ENCODE measurements at regions not wholly inside any gene's neighbourhood (a gene's known extent, or its start where the extent isn't known, plus 50 kb on each side); places are given as distances from the start of the nearest gene placed in this dataset.
"Not testable (repeated sequence)": the region's sequence is repeated elsewhere in the genome, so short reads cannot be mapped to it uniquely, and the experiment has no call there.

DNA sequence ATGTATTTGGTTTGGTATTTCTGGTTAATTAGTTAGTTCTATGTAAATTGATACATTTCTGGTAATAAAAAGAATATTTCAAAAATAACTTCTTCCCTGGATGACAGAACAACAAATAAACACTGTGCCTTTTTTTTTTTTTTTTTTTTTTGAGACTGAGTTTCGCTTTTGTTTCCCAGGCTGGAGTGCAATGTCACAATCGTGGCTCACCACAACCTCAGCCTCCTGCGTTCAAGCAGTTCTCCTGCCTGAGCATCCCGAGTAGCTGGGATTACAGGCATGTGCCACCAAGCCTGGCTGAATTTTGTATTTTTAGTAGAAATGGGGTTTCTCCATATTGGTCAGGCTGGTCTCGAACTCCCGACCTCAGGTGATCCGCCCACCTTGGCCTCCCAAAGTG lies 64.3 kb upstream of the NFIA start:
- H2BK20ac ChIP-seq (ENCODE audit: low read length); H3K23ac ChIP-seq (ENCODE audit: insufficient read length); H3K4me2 ChIP-seq (ENCODE audit: insufficient read depth in 1 of 2, low read depth in 2 of 2, low read length in 2 of 2); H2AK5ac ChIP-seq (ENCODE audit: low read depth, low read length); H4K8ac ChIP-seq (ENCODE audit: extremely low read depth, insufficient read depth, low read length); H2BK15ac ChIP-seq (ENCODE audit: low read length); H3K18ac ChIP-seq (ENCODE audit: extremely low read depth, low read length); POLR2A ChIA-PET (ENCODE audit: partially characterized antibody); H3K79me1 ChIP-seq (ENCODE audit: low read depth, low read length); H2AFZ ChIP-seq (ENCODE audit: low read length); DNase-seq (ENCODE audit: low read depth in 1 of 2, low spot score in 2 of 2); H3K9me3 ChIP-seq (ENCODE audit: insufficient read depth in 2 of 2, low read depth in 1 of 2, low read length in 1 of 2); FAIRE-seq; H3K56ac ChIP-seq (replicated peaks; ENCODE audit: insufficient read length, low read depth, low read length); H3K4me1 ChIP-seq (replicated peaks in 1 of 4; ENCODE audit: control insufficient read depth in 3 of 4, insufficient read depth in 4 of 4, low read length in 3 of 4); H3K36me3 ChIP-seq (ENCODE audit: control insufficient read depth in 2 of 4, insufficient read depth in 4 of 4, low read length in 3 of 4); H2BK5ac ChIP-seq (ENCODE audit: low read depth, low read length); H3K27ac ChIP-seq (ENCODE audit: low read depth, low read length); H3K27me3 ChIP-seq (replicated peaks in 1 of 4; ENCODE audit: control insufficient read depth in 3 of 4, extremely low read depth in 1 of 4, insufficient read depth in 3 of 4, low read length in 3 of 4); H3K9ac ChIP-seq (replicated peaks in 1 of 4; ENCODE audit: extremely low read depth in 1 of 4, low read depth in 3 of 4, low read length in 3 of 4); H3K14ac ChIP-seq (ENCODE audit: insufficient read length); H3K79me2 ChIP-seq (ENCODE audit: control insufficient read depth in 1 of 2, insufficient read depth in 2 of 2, low read length in 2 of 2); H4K5ac ChIP-seq (ENCODE audit: insufficient read length, low read depth, low read length); H2BK12ac ChIP-seq (ENCODE audit: low read depth, low read length); H3K4ac ChIP-seq (replicated peaks; ENCODE audit: insufficient read length, low read depth, low read length); H3K4me3 ChIP-seq (ENCODE audit: extremely low read depth in 1 of 4, insufficient read depth in 2 of 4, low read depth in 3 of 4, low read length in 4 of 4); H3K23me2 ChIP-seq (ENCODE audit: low read depth, low read length); H4K91ac ChIP-seq (replicated peaks; ENCODE audit: insufficient read length, low read length); H2BK120ac ChIP-seq (replicated peaks; ENCODE audit: low read depth, low read length); H4K20me1 ChIP-seq (replicated peaks in 1 of 2; ENCODE audit: control insufficient read depth in 1 of 2, insufficient read depth in 2 of 2, low read length in 2 of 2): not testable (repeated sequence)
- CTCF ChIA-PET (ENCODE audit: partially characterized antibody): interaction anchor here (0.6 to 1.3 kb wide), 2 partner anchors 34 to 253 kb away, joined by 3 read pairs; no protein-coding TSS in a partner anchor
- WGBS, 2 experiments (ENCODE audit: extremely low coverage in 1 of 2, insufficient coverage in 1 of 2, insufficient read length in 1 of 2, insufficient replicate concordance in 2 of 2, low coverage in 1 of 2, low lambda C conversion rate in 2 of 2, missing lambda C conversion rate in 1 of 2): 90% methylated on average over 6 of the region's 7 CpGs; no CpG with 5 or more reads in 1 of the 2 experiments
